BJ (cell line): ENCODE measurements at regions not wholly inside any gene's neighbourhood (a gene's known extent, or its start where the extent isn't known, plus 50 kb on each side); places are given as distances from the start of the nearest gene placed in this dataset.

ENCODE experiments used
- CTCF ChIA-PET: fragments of 350-600 bp; formaldehyde crosslinking; extraction: SDS; loops from one replicate; lab custom pipeline; 2021; ENCODE audit warnings: antibody characterized with exemption, inconsistent platforms; lab: Yijun Ruan, JAX
- POLR2A ChIA-PET: fragments of 300-600 bp; sonication (Branson Sonifier 250); formaldehyde crosslinking; extraction: SDS; loops from one replicate; lab custom pipeline; 2021; ENCODE audit warnings: antibody characterized with exemption; lab: Charles Lee
- DNase-seq: peaks from one replicate; pipeline ENCODE4 v3.0.0-alpha.2; 2011; ENCODE audit warnings: low read depth
- H3K27me3 ChIP-seq: 2 replicates; pipeline ENCODE4 v1.6.0; 2011; ENCODE audit warnings: low read length; ENCODE audit not compliant: control insufficient read depth, insufficient read depth
- H3K36me3 ChIP-seq: 2 replicates; pipeline ENCODE4 v1.5.1; 2011; ENCODE audit warnings: low read length; ENCODE audit not compliant: control insufficient read depth, insufficient read depth
- H3K4me3 ChIP-seq: 2 replicates; pipeline ENCODE4 v1.5.1; 2011; ENCODE audit warnings: low read depth, mild to moderate bottlenecking, control low read depth, low read length
- CTCF ChIP-seq: IDR thresholded peaks from 2 replicates; pipeline ENCODE4 v1.5.1; 2011; ENCODE audit warnings: low read depth, mild to moderate bottlenecking, control low read depth, inconsistent platforms, low read length, moderate library complexity; ENCODE audit not compliant: insufficient read depth

GRCh38 chr4:126937846-126938422, 694.8 kb upstream of the INTU start:
- no peak for TF ChIP-seq CTCF
- Histone ChIP-seq H3K4me3 (no peak overlapping the region), H3K36me3 (no peaks in the 10 kb centered on the region), H3K27me3 (no peaks in the 10 kb centered on the region)
- POLR2A ChIA-PET, result no interaction called here
- DNase-seq, result no peak
- CTCF ChIA-PET, result no interaction called here

DNA sequence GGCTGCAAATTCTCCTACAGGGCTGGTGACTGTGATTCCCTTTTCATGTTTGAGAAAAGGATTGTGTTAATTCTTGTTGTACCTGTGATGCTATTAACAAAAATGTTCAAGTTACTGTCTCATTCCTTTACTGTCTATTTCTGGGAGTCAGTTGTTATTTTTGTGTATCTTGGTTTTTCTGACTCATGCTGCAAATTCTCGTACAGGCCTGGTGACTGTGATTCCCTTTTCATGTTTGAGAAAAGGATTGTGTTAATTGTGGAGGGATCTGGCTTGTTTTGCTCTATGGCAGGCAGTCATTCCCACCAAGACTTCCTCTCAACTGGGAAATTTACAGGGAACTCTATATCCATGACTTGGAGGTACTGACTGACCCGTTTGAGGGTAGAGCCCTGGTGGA, 693.4 kb upstream of the INTU start:
- TF ChIP-seq CTCF, result no peak
- Histone ChIP-seq H3K27me3 (no peaks in the 10 kb centered on the region), H3K4me3 (no peak overlapping the region), H3K36me3 (no peaks in the 10 kb centered on the region)
- ChIA-PET POLR2A (no interaction called here), CTCF (no interaction called here)
- peak; percentile 32 for DNase-seq

- no peak for DNase-seq
- Histone ChIP-seq H3K27me3 (no peaks in the 10 kb centered on the region), H3K4me3 (no peak overlapping the region), H3K36me3 (no peaks in the 10 kb centered on the region)
- ChIA-PET POLR2A (no interaction called here), CTCF (no interaction called here)
- no peak for TF ChIP-seq CTCF
Measured at GRCh38 chr4:126947536-126947935, 685.2 kb upstream of the INTU start.

- ChIA-PET CTCF (interaction anchor here (2.6 kb wide), 1 partner anchor 303 kb away, joined by 5 read pairs; no protein-coding TSS in a partner anchor), POLR2A (no interaction called here)
- no peaks in the 10 kb centered on the region for H3K36me3 ChIP-seq
- H3K27me3 ChIP-seq, result no peaks in the 10 kb centered on the region
- DNase-seq, result no peak
- H3K4me3 ChIP-seq, result no peak overlapping the region
- no peak for TF ChIP-seq CTCF
Measured at GRCh38 chr4:126954537-126955291, 678.0 kb upstream of the INTU start.

- CTCF ChIA-PET, result interaction anchor here (2.6 kb wide), 1 partner anchor 304 kb away, joined by 5 read pairs; no protein-coding TSS in a partner anchor
- Histone ChIP-seq H3K4me3 (no peak overlapping the region), H3K27me3 (no peaks in the 10 kb centered on the region), H3K36me3 (no peaks in the 10 kb centered on the region)
- POLR2A ChIA-PET, result no interaction called here
- DNase-seq, result no peak
- TF ChIP-seq CTCF, result no peak
Measured at GRCh38 chr4:126955292-126956183, 677.2 kb upstream of the INTU start.
